ENCODE measurements at regions not wholly inside any gene's neighbourhood (a gene's known extent, or its start where the extent isn't known, plus 50 kb on each side); places are given as distances from the start of the nearest gene placed in this dataset.

DNA sequence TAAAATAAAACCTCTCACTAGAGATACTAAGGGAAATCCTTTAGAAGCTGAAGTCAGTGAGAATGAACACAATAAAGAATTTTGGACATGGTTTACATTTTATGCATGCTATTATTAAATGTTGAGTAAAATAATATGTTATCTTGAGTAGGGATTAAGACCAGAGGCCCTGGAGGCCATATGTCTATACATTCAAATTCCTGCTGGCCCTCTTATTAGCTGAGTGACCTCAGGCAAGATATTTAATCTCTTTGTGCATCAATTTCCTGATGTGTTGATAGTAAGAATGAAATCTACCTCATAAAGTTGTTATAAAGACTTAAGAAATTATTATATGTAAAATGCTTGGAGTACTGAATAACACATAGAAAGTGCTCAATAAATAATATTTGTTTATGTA is 281.1 kb upstream of the KLF4 start:
- H3K23me2 ChIP-seq (ENCODE audit: insufficient read length, low read depth, low read length, poor library complexity, severe bottlenecking), result no peaks in the 10 kb centered on the region
- no peaks in the 10 kb centered on the region for H4K20me1 ChIP-seq (ENCODE audit: control insufficient read depth, insufficient read depth, insufficient read length)
- no peak overlapping the region for H3K18ac ChIP-seq (ENCODE audit: insufficient read length, low read depth, low read length)
- no peak overlapping the region for H3K4me2 ChIP-seq (ENCODE audit: insufficient read depth, insufficient read length, low read length)
- H3K27ac ChIP-seq (ENCODE audit: insufficient read length, low read depth, low read length), result no peak overlapping the region
- no peak overlapping the region for H2AK5ac ChIP-seq (ENCODE audit: insufficient read length, low read length)
- H2AFZ ChIP-seq (ENCODE audit: low read length), result no peak overlapping the region
- H3K14ac ChIP-seq (ENCODE audit: insufficient read depth, low read length), result no peak overlapping the region
- no peak overlapping the region for H4K5ac ChIP-seq (ENCODE audit: insufficient read length, low read depth, low read length)
- no peak overlapping the region for H4K91ac ChIP-seq (ENCODE audit: insufficient read length, low read depth, low read length)
- H2BK120ac ChIP-seq (ENCODE audit: low read depth, low read length, poor library complexity, severe bottlenecking), result no peak overlapping the region
- no peak overlapping the region for H2BK12ac ChIP-seq (ENCODE audit: insufficient read length, low read depth, low read length)
- H3K79me1 ChIP-seq (ENCODE audit: insufficient read depth, low read depth, low read length, poor library complexity, severe bottlenecking), result no peaks in the 10 kb centered on the region
- no peak overlapping the region for H3K4ac ChIP-seq (ENCODE audit: low read depth, low read length)
- DNase-seq, result no peak
- no peak overlapping the region for H3K56ac ChIP-seq (ENCODE audit: insufficient read length, low read depth, low read length)
- no peaks in the 10 kb centered on the region for H3K27me3 ChIP-seq (ENCODE audit: insufficient read depth, low read length)
- H3K4me1 Mint-ChIP-seq, result peaks cover 2 to 6% of the 10 kb centered on the region in 2 experiments; a peak in 1 of 4 replicates
- no peak overlapping the region for H3K27ac Mint-ChIP-seq
- peaks cover 9 to 20% (median 10%) of the 10 kb centered on the region in 3 experiments for H3K36me3 Mint-ChIP-seq (ENCODE audit: insufficient read depth in 1 of 3, low read depth in 3 of 3)
- H2BK20ac ChIP-seq (ENCODE audit: low read depth, low read length, poor library complexity, severe bottlenecking), result no peak overlapping the region
- TF ChIP-seq, protein P1, sequence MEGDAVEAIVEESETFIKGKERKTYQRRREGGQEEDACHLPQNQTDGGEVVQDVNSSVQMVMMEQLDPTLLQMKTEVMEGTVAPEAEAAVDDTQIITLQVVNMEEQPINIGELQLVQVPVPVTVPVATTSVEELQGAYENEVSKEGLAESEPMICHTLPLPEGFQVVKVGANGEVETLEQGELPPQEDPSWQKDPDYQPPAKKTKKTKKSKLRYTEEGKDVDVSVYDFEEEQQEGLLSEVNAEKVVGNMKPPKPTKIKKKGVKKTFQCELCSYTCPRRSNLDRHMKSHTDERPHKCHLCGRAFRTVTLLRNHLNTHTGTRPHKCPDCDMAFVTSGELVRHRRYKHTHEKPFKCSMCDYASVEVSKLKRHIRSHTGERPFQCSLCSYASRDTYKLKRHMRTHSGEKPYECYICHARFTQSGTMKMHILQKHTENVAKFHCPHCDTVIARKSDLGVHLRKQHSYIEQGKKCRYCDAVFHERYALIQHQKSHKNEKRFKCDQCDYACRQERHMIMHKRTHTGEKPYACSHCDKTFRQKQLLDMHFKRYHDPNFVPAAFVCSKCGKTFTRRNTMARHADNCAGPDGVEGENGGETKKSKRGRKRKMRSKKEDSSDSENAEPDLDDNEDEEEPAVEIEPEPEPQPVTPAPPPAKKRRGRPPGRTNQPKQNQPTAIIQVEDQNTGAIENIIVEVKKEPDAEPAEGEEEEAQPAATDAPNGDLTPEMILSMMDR (conservative IDR thresholded peaks at IDR 0.05), result no peak
- H3T11ph ChIP-seq (ENCODE audit: low read length), result no peak overlapping the region
- no peak overlapping the region for H2BK5ac ChIP-seq (ENCODE audit: insufficient read length, low read length)
- no peaks in the 10 kb centered on the region for H3K9me3 ChIP-seq (ENCODE audit: control insufficient read depth, low read depth, low read length)
- no peak overlapping the region for H3K23ac ChIP-seq (ENCODE audit: insufficient read length, low read depth, low read length)
- no peak overlapping the region for H4K8ac ChIP-seq (replicated peaks; ENCODE audit: insufficient read length, low read depth, low read length)
- H3K4me1 ChIP-seq (ENCODE audit: insufficient read depth, low read length), result no peaks in the 10 kb centered on the region
- H3K79me2 ChIP-seq (ENCODE audit: insufficient read depth, low read length), result no peaks in the 10 kb centered on the region
- no peak overlapping the region for H3K4me3 Mint-ChIP-seq
- no peaks in the 10 kb centered on the region for H3K27me3 Mint-ChIP-seq (ENCODE audit: low read depth)
- H3K9me3 Mint-ChIP-seq, result peaks cover 21 to 24% of the 10 kb centered on the region in 2 experiments
- H2BK15ac ChIP-seq (ENCODE audit: low read depth, low read length), result no peak overlapping the region
- no peak overlapping the region for H3K9ac ChIP-seq (ENCODE audit: extremely low read depth, insufficient read length, low read length)
